ENCODE measurements at regions not wholly inside any gene's neighbourhood (a gene's known extent, or its start where the extent isn't known, plus 50 kb on each side); places are given as distances from the start of the nearest gene placed in this dataset.

- no peak for TF ChIP-seq TCF12 (IDR thresholded peaks at IDR 0.05; ENCODE audit: low read depth)
- TF ChIP-seq CEBPB (IDR thresholded peaks at IDR 0.05) = no peak
Measured at GRCh38 chr2:132252191-132252893, 90.6 kb upstream of the ANKRD30BL start.

GRCh38 chr2:132252894-132253264 lies 91.1 kb upstream of the ANKRD30BL start:
- TF ChIP-seq YY1 (IDR thresholded peaks at IDR 0.05; ENCODE audit: low read depth) (no peak), REST (IDR thresholded peaks at IDR 0.05; ENCODE audit: low read depth) (no peak), CEBPB (IDR thresholded peaks at IDR 0.05) (no peak), FOXM1 (IDR thresholded peaks at IDR 0.05; ENCODE audit: borderline replicate concordance, low read depth) (no peak), CREB1 (IDR thresholded peaks at IDR 0.05; ENCODE audit: low read depth) (no peak), ZBTB7A (IDR thresholded peaks at IDR 0.05; ENCODE audit: low read depth) (no peak), TAF1 (IDR thresholded peaks at IDR 0.05; ENCODE audit: low read depth) (no peak), EP300 (IDR thresholded peaks at IDR 0.05; ENCODE audit: borderline replicate concordance) (no peak), TEAD4 (IDR thresholded peaks at IDR 0.05) (no peak), EGR1 (IDR thresholded peaks at IDR 0.05) (no peak)

DNA sequence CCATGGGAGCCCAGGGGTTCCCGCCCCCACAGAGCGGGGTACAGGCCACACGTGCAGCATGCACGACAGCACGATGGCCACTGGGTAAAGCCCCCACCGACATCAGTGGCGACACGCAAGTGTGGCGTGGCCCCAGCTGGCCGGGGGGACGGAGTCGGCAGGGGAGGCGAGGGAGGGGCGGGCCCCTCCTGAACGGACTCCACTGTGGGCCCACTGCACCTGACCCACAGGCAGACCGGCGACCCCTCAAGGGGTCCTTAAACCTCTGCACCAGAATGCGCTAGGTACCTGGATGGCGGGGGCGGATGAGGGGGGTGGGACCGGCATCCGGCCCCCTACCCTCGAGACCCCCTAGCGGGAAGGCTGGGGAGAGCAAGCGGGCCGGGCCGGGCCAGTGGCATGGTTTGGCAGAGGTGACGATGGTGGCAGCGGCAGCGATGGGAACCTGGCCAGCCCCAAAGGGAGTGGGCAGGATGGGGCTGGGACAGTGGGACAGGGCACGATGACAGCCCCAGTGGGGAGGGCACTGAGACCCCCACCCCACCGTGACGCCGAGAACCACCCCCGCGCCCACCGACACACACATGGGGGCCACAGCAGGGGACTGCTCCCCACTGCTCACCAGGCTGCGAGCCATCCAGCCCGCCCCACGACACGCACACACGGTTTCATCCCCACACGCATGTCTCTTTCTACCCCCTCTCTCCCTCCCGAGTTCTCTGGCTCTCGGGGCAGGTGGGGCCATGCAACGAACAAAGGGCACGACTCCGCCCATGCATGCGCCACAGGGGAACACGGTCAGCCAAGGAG lies 91.9 kb upstream of the ANKRD30BL start:
- TF ChIP-seq TEAD4 (IDR thresholded peaks at IDR 0.05) = no peak
- TF ChIP-seq YY1 (IDR thresholded peaks at IDR 0.05; ENCODE audit: low read depth) = no peak
- TF ChIP-seq EGR1 (IDR thresholded peaks at IDR 0.05) = no peak
- no peak for TF ChIP-seq USF1 (IDR thresholded peaks at IDR 0.05)
- TF ChIP-seq CEBPB (IDR thresholded peaks at IDR 0.05) = no peak
- TF ChIP-seq, protein P1, sequence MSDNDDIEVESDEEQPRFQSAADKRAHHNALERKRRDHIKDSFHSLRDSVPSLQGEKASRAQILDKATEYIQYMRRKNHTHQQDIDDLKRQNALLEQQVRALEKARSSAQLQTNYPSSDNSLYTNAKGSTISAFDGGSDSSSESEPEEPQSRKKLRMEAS (IDR thresholded peaks at IDR 0.05) = no peak
- no peak for TF ChIP-seq NFIC (IDR thresholded peaks at IDR 0.05)
- no peak for TF ChIP-seq EP300 (IDR thresholded peaks at IDR 0.05; ENCODE audit: borderline replicate concordance)
- TF ChIP-seq REST (IDR thresholded peaks at IDR 0.05; ENCODE audit: low read depth) = no peak
- no peak for TF ChIP-seq ZBTB7A (IDR thresholded peaks at IDR 0.05; ENCODE audit: low read depth)
- TF ChIP-seq FOXM1 (IDR thresholded peaks at IDR 0.05; ENCODE audit: borderline replicate concordance, low read depth) = no peak
- TF ChIP-seq TAF1 (IDR thresholded peaks at IDR 0.05; ENCODE audit: low read depth) = no peak
- TF ChIP-seq CREB1 (IDR thresholded peaks at IDR 0.05; ENCODE audit: low read depth) = no peak
- no peak for TF ChIP-seq RAD21 (IDR thresholded peaks at IDR 0.05; ENCODE audit: low read depth)
- no peak for TF ChIP-seq TCF12 (IDR thresholded peaks at IDR 0.05; ENCODE audit: low read depth)

- TF ChIP-seq YY1 (IDR thresholded peaks at IDR 0.05; ENCODE audit: low read depth) (no peak), CEBPB (IDR thresholded peaks at IDR 0.05) (no peak), REST (IDR thresholded peaks at IDR 0.05; ENCODE audit: low read depth) (no peak), TEAD4 (IDR thresholded peaks at IDR 0.05) (no peak), RAD21 (IDR thresholded peaks at IDR 0.05; ENCODE audit: low read depth) (no peak), FOXM1 (IDR thresholded peaks at IDR 0.05; ENCODE audit: borderline replicate concordance, low read depth) (no peak), USF1 (IDR thresholded peaks at IDR 0.05) (no peak), EP300 (IDR thresholded peaks at IDR 0.05; ENCODE audit: borderline replicate concordance) (no peak), EGR1 (IDR thresholded peaks at IDR 0.05) (no peak), CREB1 (IDR thresholded peaks at IDR 0.05; ENCODE audit: low read depth) (no peak), ZBTB7A (IDR thresholded peaks at IDR 0.05; ENCODE audit: low read depth) (no peak), NFIC (IDR thresholded peaks at IDR 0.05) (no peak), TAF1 (IDR thresholded peaks at IDR 0.05; ENCODE audit: low read depth) (no peak), TCF12 (IDR thresholded peaks at IDR 0.05; ENCODE audit: low read depth) (no peak)
- TF ChIP-seq, protein P1 (IDR thresholded peaks at IDR 0.05) = no peak
Measured at GRCh38 chr2:132255714-132256113, 94.0 kb upstream of the ANKRD30BL start.
